Transverse colon (tissue), 4 donors: ENCODE measurements at regions not wholly inside any gene's neighbourhood (a gene's known extent, or its start where the extent isn't known, plus 50 kb on each side); places are given as distances from the start of the nearest gene placed in this dataset.

Experiments
- DNase-seq: peaks from one replicate; pipeline ENCODE4 v3.0.0-alpha.2; 2019
- H3K27ac ChIP-seq, 4 donors: fragments of 200-600 bp; sonication (generic); 2 replicates each; pipeline ENCODE4 v1.5.1; 2016 to 2018; ENCODE audit warnings: inconsistent platforms in 4 of 4
- H3K27me3 ChIP-seq: fragments of 200-600 bp; sonication (generic); 2 replicates; pipeline ENCODE4 v1.5.1; 2017; ENCODE audit warnings: inconsistent platforms
- H3K36me3 ChIP-seq, 4 donors: fragments of 200-600 bp; sonication (generic); 2 replicates each; pipeline ENCODE4 v1.5.1; 2017 to 2019; ENCODE audit warnings: inconsistent platforms in 4 of 4
- H3K4me1 ChIP-seq, 4 donors: fragments of 200-600 bp; sonication (generic); 2 replicates each; pipeline ENCODE4 v1.5.1; 2017 to 2020; ENCODE audit warnings: inconsistent platforms in 4 of 4
- H3K4me3 ChIP-seq, 4 donors: fragments of 200-600 bp; sonication (generic); 1 replicate in 1 of 4; 2 replicates in 3 of 4; pipeline versions ENCODE4 v1.5.1 to v1.6.1; 2017 to 2019; ENCODE audit warnings: inconsistent platforms in 4 of 4
- H3K9me3 ChIP-seq, 2 donors: fragments of 200-600 bp; sonication (generic); 2 replicates each; pipeline ENCODE4 v1.5.1; 2017 to 2019; ENCODE audit warnings: inconsistent platforms in 2 of 2
- CTCF ChIP-seq, 5 experiments: fragments of 200-600 bp in 3 of 5; fragments of 450-650 bp in 2 of 5; sonication (generic) in 3 of 5; IDR thresholded peaks; 1 replicate in 2 of 5; 2 replicates in 3 of 5; pipeline ENCODE4 v1.5.1; 2016 to 2017; ENCODE audit warnings: antibody characterized with exemption in 5 of 5, inconsistent platforms in 3 of 5, mild to moderate bottlenecking in 2 of 5, moderate library complexity in 1 of 5
- EP300 ChIP-seq: sonication (generic); formaldehyde crosslinking; IDR thresholded peaks from one replicate; pipeline ENCODE4 v1.6.1; 2017; ENCODE audit warnings: antibody characterized with exemption, low read depth
- POLR2A ChIP-seq: fragments of 450-650 bp; IDR thresholded peaks from one replicate; pipeline ENCODE4 v1.6.1; 2016; ENCODE audit warnings: antibody characterized with exemption, mild to moderate bottlenecking, moderate library complexity
- POLR2AphosphoS5 ChIP-seq, 3 donors: sonication (generic); formaldehyde crosslinking; IDR thresholded peaks; one replicate each; pipeline ENCODE4 v1.6.1; 2016; ENCODE audit warnings: antibody characterized with exemption in 3 of 3
- WGBS, 2 donors: methylation state at CpG; one replicate each; pipeline ENCODE4 v1.1.5; 2018; ENCODE audit warnings: low coverage in 1 of 2; 5-methylcytosine and 5-hydroxymethylcytosine counted together
- in situ Hi-C, 4 donors: fragments of 200-750 bp; cut with MboI; loops; one replicate each; pipeline versions ENCODE4 v1.15.0 to v1.15.1; 2017; ENCODE audit warnings: low sequenced_read_pairs in 3 of 4, low pct_ligation_motif_present in 1 of 4, low pct_unique_long_range_greater_than_20kb in 1 of 4
- intact Hi-C: fragments of 100-400 bp; cut with DNase I; formaldehyde crosslinking; loops from one replicate; pipeline ENCODE4 v1.15.1; 2023; ENCODE audit warnings: low total_unique reads

GRCh38 chr1:221303623-221304022 is 424.4 kb downstream of the HLX start:
- Histone ChIP-seq H3K27me3 (no peaks in the 10 kb centered on the region), H3K27ac (no peak overlapping the region), H3K4me3 (no peak overlapping the region), H3K9me3 (no peaks in the 10 kb centered on the region), H3K36me3 (no peaks in the 10 kb centered on the region), H3K4me1 (no peaks in the 10 kb centered on the region)
- intact Hi-C loops (no loop called here), in situ Hi-C loops (no loop called here)
- no peak for DNase-seq
- WGBS, 2 donors, result 64 to 100% methylated on average over 1 of the region's 1 CpG
- no peak for TF ChIP-seq POLR2A
- TF ChIP-seq CTCF (IDR thresholded peaks at IDR 0.05), result no peak
- no peak for TF ChIP-seq POLR2AphosphoS5 (IDR thresholded peaks at IDR 0.05)
- TF ChIP-seq EP300, result no peak

- H3K27me3 ChIP-seq, result no peaks in the 10 kb centered on the region
- intact Hi-C loops, result no loop called here
- TF ChIP-seq EP300 (no peak), CTCF (IDR thresholded peaks at IDR 0.05) (no peak), POLR2A (no peak), POLR2AphosphoS5 (IDR thresholded peaks at IDR 0.05) (no peak)
- no peak for DNase-seq
- H3K36me3 ChIP-seq, result no peaks in the 10 kb centered on the region
- H3K4me1 ChIP-seq, result no peaks in the 10 kb centered on the region
- 90 to 93% methylated on average over 5 of the region's 5 CpGs for WGBS, 2 donors
- no peaks in the 10 kb centered on the region for H3K9me3 ChIP-seq
- H3K4me3 ChIP-seq, result no peak overlapping the region
- in situ Hi-C loops, result no loop called here
- H3K27ac ChIP-seq, result no peak overlapping the region
These were observed 427.0 kb downstream of the HLX start for GRCh38 chr1:221306239-221306638.

GRCh38 chr1:221308534-221309511 is 429.6 kb downstream of the HLX start:
- Histone ChIP-seq H3K36me3 (no peaks in the 10 kb centered on the region), H3K4me3 (no peak overlapping the region), H3K4me1 (no peaks in the 10 kb centered on the region), H3K27ac (no peak overlapping the region), H3K27me3 (no peaks in the 10 kb centered on the region), H3K9me3 (no peaks in the 10 kb centered on the region)
- no peak for DNase-seq
- intact Hi-C loops (no loop called here), in situ Hi-C loops (no loop called here)
- WGBS, 2 donors, result 82 to 87% methylated on average over 7 to 10 of the region's 10 CpGs
- TF ChIP-seq POLR2AphosphoS5 (IDR thresholded peaks at IDR 0.05), result no peak
- no peak for TF ChIP-seq POLR2A
- TF ChIP-seq CTCF (IDR thresholded peaks at IDR 0.05), result no peak
- TF ChIP-seq EP300, result no peak

GRCh38 chr1:221309723-221310122 is 430.5 kb downstream of the HLX start:
- Histone ChIP-seq H3K4me3 (no peak overlapping the region), H3K9me3 (no peaks in the 10 kb centered on the region), H3K4me1 (no peaks in the 10 kb centered on the region), H3K36me3 (no peaks in the 10 kb centered on the region), H3K27me3 (no peaks in the 10 kb centered on the region), H3K27ac (no peak overlapping the region)
- DNase-seq, result no peak
- intact Hi-C loops (no loop called here), in situ Hi-C loops (no loop called here)
- WGBS, 2 donors, result 41% methylated on average over 1 of the region's 1 CpG; no CpG with 5 or more reads in 1 of the 2 donors
- TF ChIP-seq EP300 (no peak), POLR2A (no peak), CTCF (IDR thresholded peaks at IDR 0.05) (no peak), POLR2AphosphoS5 (IDR thresholded peaks at IDR 0.05) (no peak)
